ENCODE measurements at regions not wholly inside any gene's neighbourhood (a gene's known extent, or its start where the extent isn't known, plus 50 kb on each side); places are given as distances from the start of the nearest gene placed in this dataset.

GRCh38 chr11:96469776-96470175, 80.0 kb downstream of the JRKL start:
- no peak for DNase-seq
- Histone ChIP-seq H3K27me3 (ENCODE audit: control insufficient read depth in 3 of 3, insufficient read depth in 3 of 3, low read length in 3 of 3) (peaks cover 0 to 2% (median 2%) of the 10 kb centered on the region in 3 donors), H3K36me3 (ENCODE audit: control insufficient read depth in 3 of 3, insufficient read depth in 2 of 3, low read depth in 1 of 3, low read length in 3 of 3) (no peaks in the 10 kb centered on the region), H3K27ac (ENCODE audit: low read depth in 1 of 3, low read length in 2 of 3) (no peak overlapping the region), H3K9me3 (ENCODE audit: control insufficient read depth in 2 of 2, insufficient read depth in 1 of 2, low read depth in 1 of 2, low read length in 1 of 2) (peaks cover 0 to 18% of the 10 kb centered on the region in 2 donors), H3K4me3 (ENCODE audit: low read depth in 1 of 3, low read length in 3 of 3) (no peak overlapping the region), H3K4me1 (ENCODE audit: control insufficient read depth in 3 of 3, insufficient read depth in 2 of 3, low read depth in 1 of 3, low read length in 2 of 3) (no peaks in the 10 kb centered on the region)
- no peak for FAIRE-seq
- 52 to 70% (median 63%) methylated on average over 3 of the region's 3 CpGs for WGBS, 3 donors

- Histone ChIP-seq H3K27ac (ENCODE audit: low read depth in 1 of 3, low read length in 2 of 3) (no peak overlapping the region), H3K4me1 (ENCODE audit: control insufficient read depth in 3 of 3, insufficient read depth in 2 of 3, low read depth in 1 of 3, low read length in 2 of 3) (no peaks in the 10 kb centered on the region), H3K9me3 (ENCODE audit: control insufficient read depth in 2 of 2, insufficient read depth in 1 of 2, low read depth in 1 of 2, low read length in 1 of 2) (peaks cover 0 to 18% of the 10 kb centered on the region in 2 donors), H3K27me3 (ENCODE audit: control insufficient read depth in 3 of 3, insufficient read depth in 3 of 3, low read length in 3 of 3) (peaks cover 0 to 2% (median 2%) of the 10 kb centered on the region in 3 donors), H3K36me3 (ENCODE audit: control insufficient read depth in 3 of 3, insufficient read depth in 2 of 3, low read depth in 1 of 3, low read length in 3 of 3) (no peaks in the 10 kb centered on the region), H3K4me3 (ENCODE audit: low read depth in 1 of 3, low read length in 3 of 3) (no peak overlapping the region)
- DNase-seq (no peak), FAIRE-seq (no peak)
- WGBS, 3 donors = 54 to 75% (median 71%) methylated on average over 1 of the region's 1 CpG
These were observed 80.7 kb downstream of the JRKL start for GRCh38 chr11:96470521-96470920.

DNA sequence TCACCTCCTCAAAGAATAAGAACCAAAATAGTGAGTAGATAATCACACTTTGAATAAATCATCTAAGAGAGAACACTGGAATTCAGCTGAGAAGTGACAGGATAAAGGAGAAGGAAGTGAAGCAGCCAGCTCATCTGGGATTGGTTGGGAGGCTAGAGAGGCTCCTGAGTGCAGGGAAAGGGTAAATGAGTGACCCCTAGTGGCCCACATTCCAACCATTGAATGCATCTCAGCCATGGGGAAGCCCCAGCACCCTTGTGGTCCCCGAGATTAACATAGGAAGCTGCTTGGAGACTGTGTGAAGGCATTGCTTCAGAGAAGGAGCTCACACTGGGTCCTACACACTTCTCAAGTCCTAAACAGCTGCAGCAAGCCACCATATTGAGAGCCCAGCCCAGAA, 82.3 kb downstream of the JRKL start:
- H3K36me3 ChIP-seq (ENCODE audit: control insufficient read depth in 3 of 3, insufficient read depth in 2 of 3, low read depth in 1 of 3, low read length in 3 of 3) = no peaks in the 10 kb centered on the region
- H3K4me1 ChIP-seq (ENCODE audit: control insufficient read depth in 3 of 3, insufficient read depth in 2 of 3, low read depth in 1 of 3, low read length in 2 of 3) = no peaks in the 10 kb centered on the region
- peaks cover 0 to 18% of the 10 kb centered on the region in 2 donors for H3K9me3 ChIP-seq (ENCODE audit: control insufficient read depth in 2 of 2, insufficient read depth in 1 of 2, low read depth in 1 of 2, low read length in 1 of 2)
- peaks cover 0 to 2% (median 2%) of the 10 kb centered on the region in 3 donors for H3K27me3 ChIP-seq (ENCODE audit: control insufficient read depth in 3 of 3, insufficient read depth in 3 of 3, low read length in 3 of 3)
- DNase-seq = no peak
- WGBS, 3 donors = 31 to 71% (median 45%) methylated on average over 1 of the region's 1 CpG
- no peak for FAIRE-seq
- no peak overlapping the region for H3K4me3 ChIP-seq (ENCODE audit: low read depth in 1 of 3, low read length in 3 of 3)
- no peak overlapping the region for H3K27ac ChIP-seq (ENCODE audit: low read depth in 1 of 3, low read length in 2 of 3)

GRCh38 chr11:96474263-96474662, 84.5 kb downstream of the JRKL start:
- H3K9me3 ChIP-seq (ENCODE audit: control insufficient read depth in 2 of 2, insufficient read depth in 1 of 2, low read depth in 1 of 2, low read length in 1 of 2) = peaks cover 0 to 18% of the 10 kb centered on the region in 2 donors
- no peaks in the 10 kb centered on the region for H3K4me1 ChIP-seq (ENCODE audit: control insufficient read depth in 3 of 3, insufficient read depth in 2 of 3, low read depth in 1 of 3, low read length in 2 of 3)
- FAIRE-seq (no peak), DNase-seq (no peak)
- no peak overlapping the region for H3K4me3 ChIP-seq (ENCODE audit: low read depth in 1 of 3, low read length in 3 of 3)
- 79 to 91% (median 83%) methylated on average over 1 of the region's 1 CpG for WGBS, 3 donors
- peaks cover 0 to 2% (median 2%) of the 10 kb centered on the region in 3 donors for H3K27me3 ChIP-seq (ENCODE audit: control insufficient read depth in 3 of 3, insufficient read depth in 3 of 3, low read length in 3 of 3)
- H3K36me3 ChIP-seq (ENCODE audit: control insufficient read depth in 3 of 3, insufficient read depth in 2 of 3, low read depth in 1 of 3, low read length in 3 of 3) = no peaks in the 10 kb centered on the region
- H3K27ac ChIP-seq (ENCODE audit: low read depth in 1 of 3, low read length in 2 of 3) = no peak overlapping the region

DNA sequence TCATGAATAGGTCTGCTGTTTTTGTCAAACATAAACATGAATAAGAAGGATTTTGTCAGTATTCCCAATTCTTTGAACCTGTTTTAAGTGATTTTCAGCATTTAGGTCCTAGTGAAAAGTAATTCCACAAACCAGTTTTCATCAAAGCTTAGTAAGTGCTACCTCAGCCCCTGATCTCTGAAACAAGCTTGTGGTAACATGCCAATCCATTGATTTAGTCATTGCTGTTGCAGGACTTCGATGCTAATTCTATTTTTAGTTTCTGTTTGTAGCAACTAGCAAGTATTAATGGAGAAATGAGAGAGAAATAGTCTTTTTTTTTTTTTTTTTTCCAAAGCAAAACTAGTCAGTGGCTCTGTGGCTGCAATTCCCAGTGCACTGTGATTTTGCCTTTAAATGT, 91.4 kb downstream of the JRKL start:
- DNase-seq (no peak), FAIRE-seq (no peak)
- Histone ChIP-seq H3K27me3 (ENCODE audit: control insufficient read depth in 3 of 3, insufficient read depth in 3 of 3, low read length in 3 of 3) (no peaks in the 10 kb centered on the region), H3K36me3 (ENCODE audit: control insufficient read depth in 3 of 3, insufficient read depth in 2 of 3, low read depth in 1 of 3, low read length in 3 of 3) (no peaks in the 10 kb centered on the region), H3K4me1 (ENCODE audit: control insufficient read depth in 3 of 3, insufficient read depth in 2 of 3, low read depth in 1 of 3, low read length in 2 of 3) (no peaks in the 10 kb centered on the region), H3K9me3 (ENCODE audit: control insufficient read depth in 2 of 2, insufficient read depth in 1 of 2, low read depth in 1 of 2, low read length in 1 of 2) (no peaks in the 10 kb centered on the region), H3K27ac (ENCODE audit: low read depth in 1 of 3, low read length in 2 of 3) (no peak overlapping the region), H3K4me3 (ENCODE audit: low read depth in 1 of 3, low read length in 3 of 3) (no peak overlapping the region)
- WGBS, 3 donors = 31 to 35% (median 35%) methylated on average over 1 of the region's 1 CpG

GRCh38 chr11:96481771-96482170, 92.0 kb downstream of the JRKL start:
- Histone ChIP-seq H3K4me3 (ENCODE audit: low read depth in 1 of 3, low read length in 3 of 3) (no peak overlapping the region), H3K27me3 (ENCODE audit: control insufficient read depth in 3 of 3, insufficient read depth in 3 of 3, low read length in 3 of 3) (no peaks in the 10 kb centered on the region), H3K36me3 (ENCODE audit: control insufficient read depth in 3 of 3, insufficient read depth in 2 of 3, low read depth in 1 of 3, low read length in 3 of 3) (no peaks in the 10 kb centered on the region), H3K9me3 (ENCODE audit: control insufficient read depth in 2 of 2, insufficient read depth in 1 of 2, low read depth in 1 of 2, low read length in 1 of 2) (no peaks in the 10 kb centered on the region), H3K4me1 (ENCODE audit: control insufficient read depth in 3 of 3, insufficient read depth in 2 of 3, low read depth in 1 of 3, low read length in 2 of 3) (no peaks in the 10 kb centered on the region), H3K27ac (ENCODE audit: low read depth in 1 of 3, low read length in 2 of 3) (no peak overlapping the region)
- DNase-seq = no peak
- 17 to 32% (median 26%) methylated on average over 1 of the region's 1 CpG for WGBS, 3 donors
- no peak for FAIRE-seq

GRCh38 chr11:96482193-96482592, 92.4 kb downstream of the JRKL start:
- no peak overlapping the region for H3K27ac ChIP-seq (ENCODE audit: low read depth in 1 of 3, low read length in 2 of 3)
- H3K9me3 ChIP-seq (ENCODE audit: control insufficient read depth in 2 of 2, insufficient read depth in 1 of 2, low read depth in 1 of 2, low read length in 1 of 2) = no peaks in the 10 kb centered on the region
- H3K36me3 ChIP-seq (ENCODE audit: control insufficient read depth in 3 of 3, insufficient read depth in 2 of 3, low read depth in 1 of 3, low read length in 3 of 3) = no peaks in the 10 kb centered on the region
- no peaks in the 10 kb centered on the region for H3K4me1 ChIP-seq (ENCODE audit: control insufficient read depth in 3 of 3, insufficient read depth in 2 of 3, low read depth in 1 of 3, low read length in 2 of 3)
- no peak overlapping the region for H3K4me3 ChIP-seq (ENCODE audit: low read depth in 1 of 3, low read length in 3 of 3)
- FAIRE-seq = no peak
- no peaks in the 10 kb centered on the region for H3K27me3 ChIP-seq (ENCODE audit: control insufficient read depth in 3 of 3, insufficient read depth in 3 of 3, low read length in 3 of 3)
- no peak for DNase-seq
- 82 to 95% (median 91%) methylated on average over 2 of the region's 2 CpGs for WGBS, 3 donors

- FAIRE-seq = no peak
- H3K27me3 ChIP-seq (ENCODE audit: control insufficient read depth in 3 of 3, insufficient read depth in 3 of 3, low read length in 3 of 3) = no peaks in the 10 kb centered on the region
These were observed 93.7 kb downstream of the JRKL start for GRCh38 chr11:96483374-96483955.

DNA sequence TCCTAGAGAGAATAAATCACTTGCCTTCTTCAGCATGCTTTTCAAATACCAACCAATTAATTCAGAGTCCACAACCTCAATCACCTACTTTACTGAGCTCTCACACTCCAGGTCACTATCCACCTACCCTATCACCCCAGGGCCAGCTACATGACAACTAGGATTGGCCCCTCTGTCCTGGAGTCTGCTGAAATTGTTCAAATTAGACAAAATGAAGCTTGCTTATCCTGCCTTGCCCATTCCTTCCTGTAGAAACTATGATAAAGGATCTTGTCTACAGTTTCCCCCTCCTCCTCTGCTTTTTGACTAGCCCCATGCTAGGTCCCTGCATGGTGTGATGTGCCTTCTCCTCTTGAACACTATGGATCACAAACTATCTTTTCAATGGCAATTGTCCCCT, 94.5 kb downstream of the JRKL start:
- no peak overlapping the region for H3K27ac ChIP-seq (ENCODE audit: low read depth in 1 of 3, low read length in 2 of 3)
- no peaks in the 10 kb centered on the region for H3K9me3 ChIP-seq (ENCODE audit: control insufficient read depth in 2 of 2, insufficient read depth in 1 of 2, low read depth in 1 of 2, low read length in 1 of 2)
- H3K4me3 ChIP-seq (ENCODE audit: low read depth in 1 of 3, low read length in 3 of 3) = no peak overlapping the region
- DNase-seq (no peak), FAIRE-seq (no peak)
- no peaks in the 10 kb centered on the region for H3K36me3 ChIP-seq (ENCODE audit: control insufficient read depth in 3 of 3, insufficient read depth in 2 of 3, low read depth in 1 of 3, low read length in 3 of 3)
- H3K27me3 ChIP-seq (ENCODE audit: control insufficient read depth in 3 of 3, insufficient read depth in 3 of 3, low read length in 3 of 3) = no peaks in the 10 kb centered on the region
- no peaks in the 10 kb centered on the region for H3K4me1 ChIP-seq (ENCODE audit: control insufficient read depth in 3 of 3, insufficient read depth in 2 of 3, low read depth in 1 of 3, low read length in 2 of 3)

More at GRCh38 chr11:96483374-96483955, 93.7 kb downstream of the JRKL start:
- Histone ChIP-seq H3K36me3 (ENCODE audit: control insufficient read depth in 3 of 3, insufficient read depth in 2 of 3, low read depth in 1 of 3, low read length in 3 of 3) (no peaks in the 10 kb centered on the region), H3K27ac (ENCODE audit: low read depth in 1 of 3, low read length in 2 of 3) (no peak overlapping the region), H3K9me3 (ENCODE audit: control insufficient read depth in 2 of 2, insufficient read depth in 1 of 2, low read depth in 1 of 2, low read length in 1 of 2) (no peaks in the 10 kb centered on the region), H3K4me1 (ENCODE audit: control insufficient read depth in 3 of 3, insufficient read depth in 2 of 3, low read depth in 1 of 3, low read length in 2 of 3) (no peaks in the 10 kb centered on the region), H3K4me3 (ENCODE audit: low read depth in 1 of 3, low read length in 3 of 3) (no peak overlapping the region)
- DNase-seq = no peak
